IPS-20b (cell line): ENCODE measurements at regions not wholly inside any gene's neighbourhood (a gene's known extent, or its start where the extent isn't known, plus 50 kb on each side); places are given as distances from the start of the nearest gene placed in this dataset.
"Not testable (repeated sequence)": the region's sequence is repeated elsewhere in the genome, so short reads cannot be mapped to it uniquely, and the experiment has no call there.

Experiments
- H3K27ac ChIP-seq: one replicate; pipeline ENCODE4 v1.5.1; 2013; ENCODE audit warnings: low read length
- H3K27me3 ChIP-seq: 2 replicates; pipeline ENCODE4 v1.6.1; 2013; ENCODE audit warnings: mild to moderate bottlenecking, low read length, inconsistent platforms; ENCODE audit not compliant: insufficient read depth
- H3K36me3 ChIP-seq: 2 replicates; pipeline ENCODE4 v1.6.1; 2013; ENCODE audit warnings: low read depth, mild to moderate bottlenecking, inconsistent platforms, low read length, moderate library complexity; ENCODE audit not compliant: insufficient read depth
- H3K4me1 ChIP-seq: 2 replicates; pipeline ENCODE4 v1.6.1; 2013; ENCODE audit warnings: mild to moderate bottlenecking, control low read depth, inconsistent platforms, low read length, moderate library complexity; ENCODE audit not compliant: insufficient read depth
- H3K4me3 ChIP-seq: 2 replicates; pipeline ENCODE4 v1.5.1; 2013; ENCODE audit warnings: mild to moderate bottlenecking, low read length, inconsistent platforms
- H3K9ac ChIP-seq: 2 replicates; pipeline ENCODE4 v1.6.1; 2013; ENCODE audit warnings: low read depth, mild to moderate bottlenecking, inconsistent platforms, low read length, moderate library complexity
- H3K9me3 ChIP-seq: 2 replicates; pipeline ENCODE4 v1.6.1; 2013; ENCODE audit warnings: mild to moderate bottlenecking, low read depth, low read length, inconsistent platforms; ENCODE audit not compliant: insufficient read depth

GRCh38 chr4:59518005-59518823, 1681.9 kb upstream of the ADGRL3 start:
- Histone ChIP-seq H3K36me3 (no peaks in the 10 kb centered on the region), H3K4me1 (no peaks in the 10 kb centered on the region), H3K4me3 (no peak overlapping the region), H3K27me3 (no peaks in the 10 kb centered on the region), H3K9me3 (no peaks in the 10 kb centered on the region), H3K27ac (no peak overlapping the region), H3K9ac (no peak overlapping the region)

- H3K9me3 ChIP-seq, result no peaks in the 10 kb centered on the region
- H3K9ac ChIP-seq, result no peak overlapping the region
- H3K27ac ChIP-seq, result no peak overlapping the region
- H3K4me1 ChIP-seq, result no peaks in the 10 kb centered on the region
- no peaks in the 10 kb centered on the region for H3K27me3 ChIP-seq
- no peaks in the 10 kb centered on the region for H3K36me3 ChIP-seq
- no peak overlapping the region for H3K4me3 ChIP-seq
Measured at GRCh38 chr4:59525885-59526284, 1674.2 kb upstream of the ADGRL3 start.

DNA sequence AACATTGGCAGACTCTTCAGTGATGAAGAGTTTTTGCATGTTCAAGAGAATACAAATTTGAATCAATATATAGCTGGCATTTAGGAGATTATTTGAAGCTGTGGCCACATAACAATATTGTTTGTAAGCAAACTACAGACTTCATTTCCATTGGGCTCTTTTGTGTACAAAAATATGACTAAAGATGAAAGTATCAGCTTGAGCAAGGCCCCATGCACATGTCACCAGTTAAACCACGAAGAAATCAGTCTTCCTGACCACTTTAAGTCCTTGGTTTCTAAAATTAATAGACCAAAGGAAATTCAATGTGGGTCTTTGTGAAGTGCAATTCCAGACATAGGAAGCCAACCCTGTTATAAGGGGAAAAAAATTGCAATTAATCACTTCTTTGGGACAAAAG, 1664.6 kb upstream of the ADGRL3 start:
- no peaks in the 10 kb centered on the region for H3K9me3 ChIP-seq
- H3K9ac ChIP-seq, result no peak overlapping the region
- no peaks in the 10 kb centered on the region for H3K27me3 ChIP-seq
- H3K27ac ChIP-seq, result no peak overlapping the region
- no peaks in the 10 kb centered on the region for H3K4me1 ChIP-seq
- no peak overlapping the region for H3K4me3 ChIP-seq
- H3K36me3 ChIP-seq, result no peaks in the 10 kb centered on the region

DNA sequence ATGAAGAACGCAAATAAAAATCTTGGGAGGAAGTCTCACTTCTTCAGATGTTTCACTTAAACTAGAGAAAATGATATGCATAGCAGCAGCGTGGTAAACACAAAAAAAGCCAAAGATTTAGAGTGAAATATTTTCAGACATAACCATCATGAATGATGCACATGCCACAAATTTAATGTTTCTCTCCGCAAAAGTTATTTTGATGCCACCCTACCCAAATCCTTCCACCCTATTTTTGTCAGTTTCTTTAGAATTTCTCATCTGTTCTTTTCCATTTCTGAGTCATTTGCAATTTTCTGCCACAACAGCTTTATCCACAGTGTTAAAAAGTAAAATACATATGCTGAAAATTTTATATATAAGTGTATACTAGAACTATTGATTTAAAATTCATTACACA, 1663.7 kb upstream of the ADGRL3 start:
- H3K9me3 ChIP-seq, result no peaks in the 10 kb centered on the region
- H3K9ac ChIP-seq, result no peak overlapping the region
- no peaks in the 10 kb centered on the region for H3K4me1 ChIP-seq
- no peak overlapping the region for H3K4me3 ChIP-seq
- H3K27me3 ChIP-seq, result no peaks in the 10 kb centered on the region
- H3K36me3 ChIP-seq, result no peaks in the 10 kb centered on the region
- no peak overlapping the region for H3K27ac ChIP-seq

- Histone ChIP-seq H3K4me1 (no peaks in the 10 kb centered on the region), H3K9me3 (no peaks in the 10 kb centered on the region), H3K4me3 (no peak overlapping the region), H3K36me3 (no peaks in the 10 kb centered on the region), H3K9ac (no peak overlapping the region), H3K27ac (no peak overlapping the region), H3K27me3 (no peaks in the 10 kb centered on the region)
Measured at GRCh38 chr4:59537246-59537886, 1662.8 kb upstream of the ADGRL3 start.

DNA sequence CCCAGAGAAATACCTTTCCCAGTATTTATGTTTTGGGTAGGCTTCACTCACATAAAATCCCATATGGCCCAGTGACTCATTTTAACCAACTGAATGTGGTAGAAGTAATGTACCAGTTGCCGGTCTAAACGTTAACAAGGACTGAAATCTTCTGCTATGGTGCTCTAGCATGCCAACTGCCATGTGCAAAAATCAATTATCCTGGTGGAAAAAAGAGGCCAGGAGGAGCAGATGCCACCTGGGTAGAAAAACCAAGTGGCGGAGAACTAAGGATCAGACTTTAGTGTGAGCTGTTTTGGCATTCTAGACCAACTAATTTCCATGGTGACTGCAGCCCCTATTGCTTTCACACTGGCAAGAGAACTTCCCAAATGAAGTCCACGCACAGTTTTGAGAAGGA, 1660.7 kb upstream of the ADGRL3 start:
- H3K27ac ChIP-seq, result no peak overlapping the region
- H3K27me3 ChIP-seq, result no peaks in the 10 kb centered on the region
- no peak overlapping the region for H3K4me3 ChIP-seq
- no peak overlapping the region for H3K9ac ChIP-seq
- H3K36me3 ChIP-seq, result no peaks in the 10 kb centered on the region
- no peaks in the 10 kb centered on the region for H3K4me1 ChIP-seq
- H3K9me3 ChIP-seq, result no peaks in the 10 kb centered on the region

DNA sequence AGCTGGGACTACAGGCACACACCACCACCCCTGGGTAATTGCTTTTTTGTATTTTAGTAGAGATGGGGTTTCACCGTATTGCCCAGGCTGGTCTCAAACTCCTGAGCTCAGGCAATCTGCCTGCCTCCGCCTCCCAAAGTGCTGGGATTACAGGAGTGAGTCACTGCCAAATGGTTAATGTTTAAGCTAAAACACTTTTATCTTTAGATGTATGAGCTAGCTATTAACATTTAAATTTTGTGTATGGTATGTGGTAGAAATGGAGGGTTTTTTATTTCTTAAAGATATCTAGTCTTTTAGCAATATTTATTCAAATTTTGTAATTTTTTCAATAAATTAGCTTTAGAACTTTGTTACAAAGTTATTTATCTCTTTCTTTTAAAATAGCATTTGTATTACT, 1659.8 kb upstream of the ADGRL3 start:
- no peak overlapping the region for H3K9ac ChIP-seq
- no peaks in the 10 kb centered on the region for H3K4me1 ChIP-seq
- no peaks in the 10 kb centered on the region for H3K36me3 ChIP-seq
- no peaks in the 10 kb centered on the region for H3K9me3 ChIP-seq
- H3K27me3 ChIP-seq, result no peaks in the 10 kb centered on the region
- H3K4me3 ChIP-seq, result no peak overlapping the region
- no peak overlapping the region for H3K27ac ChIP-seq

DNA sequence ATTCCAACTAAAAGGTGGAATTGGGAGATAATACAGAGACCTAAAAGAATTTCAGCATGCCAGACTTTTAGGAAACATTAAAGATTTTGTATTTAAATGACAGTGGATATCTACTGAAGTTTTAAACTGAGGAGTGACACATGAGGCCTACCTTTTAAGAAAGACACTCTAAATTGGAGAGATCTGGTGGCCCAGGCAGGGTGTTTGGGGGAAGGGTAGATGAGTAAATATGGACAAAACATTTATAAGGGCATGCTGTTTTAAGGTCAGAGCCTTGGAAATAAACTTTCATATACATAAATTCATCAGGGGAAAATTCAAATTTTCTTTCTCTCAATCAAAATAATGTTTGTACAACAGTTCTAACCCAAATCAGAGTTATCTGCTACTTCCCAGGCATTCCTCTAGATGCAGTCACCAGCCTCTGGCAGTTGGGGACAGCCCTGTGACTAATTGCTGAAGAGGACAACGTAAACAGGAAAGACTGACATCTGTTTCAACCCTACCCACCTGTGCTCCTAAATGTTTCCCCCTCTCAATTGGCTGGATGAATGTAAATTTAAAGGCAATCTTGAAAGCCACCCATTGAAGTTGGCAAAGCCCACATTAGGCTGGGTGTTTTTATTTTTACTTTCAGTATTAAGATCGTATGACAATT, 1646.9 kb upstream of the ADGRL3 start:
- Histone ChIP-seq H3K4me1 (no peaks in the 10 kb centered on the region), H3K9me3 (no peaks in the 10 kb centered on the region), H3K27me3 (no peaks in the 10 kb centered on the region), H3K27ac (no peak overlapping the region), H3K4me3 (no peak overlapping the region), H3K9ac (no peak overlapping the region), H3K36me3 (no peaks in the 10 kb centered on the region)

DNA sequence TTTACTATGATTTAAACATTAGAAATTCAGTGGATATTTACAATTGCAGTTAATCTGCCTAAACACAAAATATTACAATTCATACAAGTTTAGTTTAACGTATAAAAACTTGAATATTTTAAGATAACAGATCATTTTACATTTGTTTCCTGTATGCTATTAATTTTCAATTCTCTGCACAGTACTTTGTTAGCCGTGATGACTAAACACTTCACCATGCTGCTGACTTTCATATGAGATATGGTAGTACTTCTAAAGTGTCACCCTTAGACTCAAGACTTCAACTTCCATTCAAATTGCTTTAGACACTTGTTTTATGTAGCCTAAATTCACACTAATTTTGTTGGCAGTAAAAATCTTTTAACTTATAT, 1646.4 kb upstream of the ADGRL3 start:
- H3K9me3 ChIP-seq, result no peaks in the 10 kb centered on the region
- no peak overlapping the region for H3K27ac ChIP-seq
- H3K4me3 ChIP-seq, result no peak overlapping the region

DNA sequence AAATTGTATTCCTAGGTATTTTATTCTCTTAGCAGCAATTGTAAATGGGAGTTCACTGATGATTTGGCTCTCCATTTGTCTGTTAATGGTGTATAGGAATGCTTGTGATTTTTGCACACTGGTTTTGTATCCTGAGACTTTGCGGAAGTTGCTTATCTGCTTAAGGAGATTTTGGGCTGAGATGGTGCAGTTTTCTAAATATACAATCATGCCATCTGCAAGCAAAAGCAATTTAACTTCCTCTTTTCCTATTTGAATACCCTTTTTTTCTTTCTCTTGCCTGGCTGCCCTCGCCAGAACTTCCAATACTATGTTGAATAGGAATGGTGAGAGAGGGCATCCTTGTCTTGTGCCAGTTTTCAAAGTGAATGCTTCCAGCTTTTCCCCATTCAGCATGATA, 1643.9 kb upstream of the ADGRL3 start:
- not testable (repeated sequence) for H3K4me1 ChIP-seq, H3K9ac ChIP-seq, H3K27ac ChIP-seq, H3K36me3 ChIP-seq, H3K9me3 ChIP-seq, H3K27me3 ChIP-seq, H3K4me3 ChIP-seq

More for the DNA sequence above, 1646.4 kb upstream of the ADGRL3 start:
- H3K9ac ChIP-seq, result no peak overlapping the region
- H3K27me3 ChIP-seq, result no peaks in the 10 kb centered on the region
- no peaks in the 10 kb centered on the region for H3K4me1 ChIP-seq
- no peaks in the 10 kb centered on the region for H3K36me3 ChIP-seq

DNA sequence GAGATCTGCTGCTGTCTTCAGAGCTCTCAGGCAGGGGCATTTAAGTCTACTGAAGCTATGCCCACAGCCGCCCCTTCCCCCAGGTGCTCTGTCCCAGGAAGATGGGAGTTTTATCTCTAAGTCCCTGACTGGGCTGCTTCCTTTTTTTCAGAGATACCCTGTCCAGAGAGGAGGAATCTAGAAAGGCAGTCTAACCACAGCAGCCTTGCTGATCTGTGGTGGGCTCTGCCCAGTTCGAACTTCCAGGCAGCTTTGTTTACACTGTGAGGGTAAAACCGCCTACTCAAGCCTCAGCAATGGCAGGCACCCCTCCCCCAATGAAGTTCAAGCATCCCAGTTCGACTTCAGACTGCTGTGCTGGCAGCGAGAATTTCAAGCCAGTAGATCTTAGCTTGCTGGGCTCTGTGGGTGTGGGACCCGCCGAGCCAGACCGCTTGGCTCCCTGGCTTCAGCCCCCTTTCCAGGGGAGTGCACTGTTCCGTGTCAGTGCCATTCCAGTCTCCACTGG, 1639.9 kb upstream of the ADGRL3 start:
- not testable (repeated sequence) for H3K4me1 ChIP-seq, H3K27me3 ChIP-seq, H3K9ac ChIP-seq, H3K27ac ChIP-seq, H3K36me3 ChIP-seq, H3K9me3 ChIP-seq, H3K4me3 ChIP-seq

- H3K4me1 ChIP-seq, result no peaks in the 10 kb centered on the region
- H3K9me3 ChIP-seq, result no peaks in the 10 kb centered on the region
- H3K36me3 ChIP-seq, result no peaks in the 10 kb centered on the region
- H3K9ac ChIP-seq, result no peak overlapping the region
- H3K27me3 ChIP-seq, result no peaks in the 10 kb centered on the region
- H3K27ac ChIP-seq, result no peak overlapping the region
- no peak overlapping the region for H3K4me3 ChIP-seq
Measured at GRCh38 chr4:59565836-59566235, 1634.3 kb upstream of the ADGRL3 start.
